ENCODE measurements at regions not wholly inside any gene's neighbourhood (a gene's known extent, or its start where the extent isn't known, plus 50 kb on each side); places are given as distances from the start of the nearest gene placed in this dataset.
"Not testable (repeated sequence)": the region's sequence is repeated elsewhere in the genome, so short reads cannot be mapped to it uniquely, and the experiment has no call there.

- Histone ChIP-seq H3K4me3 (ENCODE audit: low read length) (no peak overlapping the region), H3K9me3 (replicated peaks; ENCODE audit: insufficient read depth, low read length) (no peaks in the 10 kb centered on the region), H3K9ac (ENCODE audit: low read length) (no peak overlapping the region), H3K36me3 (replicated peaks; ENCODE audit: insufficient read depth, low read length) (no peaks in the 10 kb centered on the region), H3K27me3 (replicated peaks; ENCODE audit: insufficient read depth, low read length) (no peaks in the 10 kb centered on the region), H4K20me1 (ENCODE audit: insufficient read depth, low read length) (no peaks in the 10 kb centered on the region), H3F3A (ENCODE audit: insufficient read depth, low read length) (no peaks in the 10 kb centered on the region), H3K9me2 (replicated peaks; ENCODE audit: insufficient read depth, low read length) (no peaks in the 10 kb centered on the region), H2AFZ (ENCODE audit: low read length) (no peak overlapping the region), H3K79me2 (ENCODE audit: low read length) (no peaks in the 10 kb centered on the region), H3K4me1 (ENCODE audit: low read length) (0 out of 2 replicates have a peak, but pooled peaks cover 2% of the 10 kb centered on the region), H3K4me2 (ENCODE audit: low read depth, low read length) (no peak overlapping the region), H3K27ac (ENCODE audit: low read length) (no peak overlapping the region)
- no peak for DNase-seq
- TF ChIP-seq EZH2 (optimal IDR thresholded peaks at IDR 0.05; ENCODE audit: low read depth, low read length) (no peak), EZH2phosphoT487 (IDR thresholded peaks at IDR 0.05; ENCODE audit: low read length) (no peak), CTCF (IDR thresholded peaks at IDR 0.05; ENCODE audit: low read length) (no peak)
These were observed 316.7 kb upstream of the KITLG start for GRCh38 chr12:88896958-88897357.

DNA sequence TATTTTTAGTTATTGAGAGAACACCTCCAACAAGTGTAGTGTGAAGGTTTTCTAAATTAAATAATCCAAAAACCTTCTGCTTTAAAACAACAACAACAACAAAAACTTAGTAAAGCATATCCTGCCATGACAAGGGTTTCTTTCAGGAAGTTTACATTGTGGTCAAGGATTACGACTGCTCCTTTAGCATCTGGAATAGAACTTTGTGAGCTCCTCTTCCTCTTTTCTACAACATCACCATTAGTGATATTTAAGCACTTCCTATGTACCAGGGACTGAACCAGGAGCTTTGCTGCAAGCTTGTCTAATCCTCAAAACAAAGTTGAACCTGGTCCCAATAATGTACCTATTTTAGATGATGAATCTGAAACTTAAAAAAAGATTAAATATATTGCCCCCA, 315.4 kb upstream of the KITLG start:
- H3K9me3 ChIP-seq (replicated peaks; ENCODE audit: insufficient read depth, low read length), result no peaks in the 10 kb centered on the region
- H3K4me1 ChIP-seq (ENCODE audit: low read length), result 0 out of 2 replicates have a peak, but pooled peaks cover 2% of the 10 kb centered on the region
- no peak overlapping the region for H3K4me2 ChIP-seq (ENCODE audit: low read depth, low read length)
- no peak for DNase-seq
- no peak for TF ChIP-seq EZH2 (optimal IDR thresholded peaks at IDR 0.05; ENCODE audit: low read depth, low read length)
- H4K20me1 ChIP-seq (ENCODE audit: insufficient read depth, low read length), result no peaks in the 10 kb centered on the region
- no peak overlapping the region for H3K4me3 ChIP-seq (ENCODE audit: low read length)
- no peaks in the 10 kb centered on the region for H3K36me3 ChIP-seq (replicated peaks; ENCODE audit: insufficient read depth, low read length)
- no peaks in the 10 kb centered on the region for H3K27me3 ChIP-seq (replicated peaks; ENCODE audit: insufficient read depth, low read length)
- no peak overlapping the region for H2AFZ ChIP-seq (ENCODE audit: low read length)
- H3K79me2 ChIP-seq (ENCODE audit: low read length), result no peaks in the 10 kb centered on the region
- H3K27ac ChIP-seq (ENCODE audit: low read length), result no peak overlapping the region
- no peak overlapping the region for H3K9ac ChIP-seq (ENCODE audit: low read length)
- H3K9me2 ChIP-seq (replicated peaks; ENCODE audit: insufficient read depth, low read length), result no peaks in the 10 kb centered on the region
- H3F3A ChIP-seq (ENCODE audit: insufficient read depth, low read length), result no peaks in the 10 kb centered on the region

- Histone ChIP-seq H3K4me2 (ENCODE audit: low read depth, low read length) (no peak overlapping the region), H3K4me1 (ENCODE audit: low read length) (0 out of 2 replicates have a peak, but pooled peaks cover 2% of the 10 kb centered on the region), H3K36me3 (replicated peaks; ENCODE audit: insufficient read depth, low read length) (no peaks in the 10 kb centered on the region), H3K27ac (ENCODE audit: low read length) (no peak overlapping the region), H2AFZ (ENCODE audit: low read length) (no peak overlapping the region), H3F3A (ENCODE audit: insufficient read depth, low read length) (no peaks in the 10 kb centered on the region), H3K27me3 (replicated peaks; ENCODE audit: insufficient read depth, low read length) (no peaks in the 10 kb centered on the region), H3K9me2 (replicated peaks; ENCODE audit: insufficient read depth, low read length) (no peaks in the 10 kb centered on the region), H3K9me3 (replicated peaks; ENCODE audit: insufficient read depth, low read length) (no peaks in the 10 kb centered on the region), H3K9ac (ENCODE audit: low read length) (no peak overlapping the region), H3K79me2 (ENCODE audit: low read length) (no peaks in the 10 kb centered on the region), H3K4me3 (ENCODE audit: low read length) (no peak overlapping the region), H4K20me1 (ENCODE audit: insufficient read depth, low read length) (no peaks in the 10 kb centered on the region)
- DNase-seq, result no peak
- TF ChIP-seq CTCF (IDR thresholded peaks at IDR 0.05; ENCODE audit: low read length), result no peak
These were observed 313.5 kb upstream of the KITLG start for GRCh38 chr12:88893801-88894200.

GRCh38 chr12:88891434-88891833, 311.2 kb upstream of the KITLG start:
- H3K9me3 ChIP-seq (replicated peaks; ENCODE audit: insufficient read depth, low read length); H3F3A ChIP-seq (ENCODE audit: insufficient read depth, low read length); H3K27ac ChIP-seq (ENCODE audit: low read length); H3K27me3 ChIP-seq (replicated peaks; ENCODE audit: insufficient read depth, low read length); H2AFZ ChIP-seq (ENCODE audit: low read length); H3K4me2 ChIP-seq (ENCODE audit: low read depth, low read length); H3K79me2 ChIP-seq (ENCODE audit: low read length); H3K4me3 ChIP-seq (ENCODE audit: low read length); H3K4me1 ChIP-seq (ENCODE audit: low read length); H3K9ac ChIP-seq (ENCODE audit: low read length); H3K9me2 ChIP-seq (replicated peaks; ENCODE audit: insufficient read depth, low read length); DNase-seq; H3K36me3 ChIP-seq (replicated peaks; ENCODE audit: insufficient read depth, low read length); H4K20me1 ChIP-seq (ENCODE audit: insufficient read depth, low read length): not testable (repeated sequence)

Data from MM.1S (cell line).